HG02571 (cell line): ENCODE measurements at regions not wholly inside any gene's neighbourhood (a gene's known extent, or its start where the extent isn't known, plus 50 kb on each side); places are given as distances from the start of the nearest gene placed in this dataset.

Experiments
- ATAC-seq: cut with Tn5 transposase; IDR thresholded peaks from one replicate; pipeline ENCODE4 v1.9.1; 2021; ENCODE audit warnings: mild to moderate bottlenecking, moderate library complexity; ENCODE audit not compliant: unreplicated experiment

- ATAC-seq = no peak
Measured at GRCh38 chr2:196383799-196384198, 212.4 kb upstream of the STK17B start.

- ATAC-seq = peak; percentile 74
Measured at GRCh38 chr2:196384729-196385128, 213.4 kb upstream of the STK17B start.

DNA sequence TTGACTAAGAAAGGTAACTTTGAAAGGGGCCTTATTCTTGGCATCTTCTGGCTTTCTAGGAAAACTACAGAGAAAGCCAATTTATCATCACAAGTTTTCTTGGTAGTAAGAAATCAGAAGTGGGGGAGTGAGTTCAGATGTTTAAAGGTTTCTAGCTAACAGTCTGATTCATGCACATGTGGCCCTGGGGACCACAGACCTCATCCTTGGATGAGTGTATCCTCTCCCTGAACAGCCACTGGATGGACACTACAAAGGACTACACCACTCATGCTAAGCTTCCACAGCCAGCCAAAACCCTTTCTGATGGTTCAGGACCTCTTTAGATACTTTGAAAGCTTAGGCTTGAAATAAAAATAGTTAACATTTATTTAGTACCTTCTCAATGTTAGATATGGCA lies 218.3 kb upstream of the STK17B start:
- ATAC-seq = no peak

DNA sequence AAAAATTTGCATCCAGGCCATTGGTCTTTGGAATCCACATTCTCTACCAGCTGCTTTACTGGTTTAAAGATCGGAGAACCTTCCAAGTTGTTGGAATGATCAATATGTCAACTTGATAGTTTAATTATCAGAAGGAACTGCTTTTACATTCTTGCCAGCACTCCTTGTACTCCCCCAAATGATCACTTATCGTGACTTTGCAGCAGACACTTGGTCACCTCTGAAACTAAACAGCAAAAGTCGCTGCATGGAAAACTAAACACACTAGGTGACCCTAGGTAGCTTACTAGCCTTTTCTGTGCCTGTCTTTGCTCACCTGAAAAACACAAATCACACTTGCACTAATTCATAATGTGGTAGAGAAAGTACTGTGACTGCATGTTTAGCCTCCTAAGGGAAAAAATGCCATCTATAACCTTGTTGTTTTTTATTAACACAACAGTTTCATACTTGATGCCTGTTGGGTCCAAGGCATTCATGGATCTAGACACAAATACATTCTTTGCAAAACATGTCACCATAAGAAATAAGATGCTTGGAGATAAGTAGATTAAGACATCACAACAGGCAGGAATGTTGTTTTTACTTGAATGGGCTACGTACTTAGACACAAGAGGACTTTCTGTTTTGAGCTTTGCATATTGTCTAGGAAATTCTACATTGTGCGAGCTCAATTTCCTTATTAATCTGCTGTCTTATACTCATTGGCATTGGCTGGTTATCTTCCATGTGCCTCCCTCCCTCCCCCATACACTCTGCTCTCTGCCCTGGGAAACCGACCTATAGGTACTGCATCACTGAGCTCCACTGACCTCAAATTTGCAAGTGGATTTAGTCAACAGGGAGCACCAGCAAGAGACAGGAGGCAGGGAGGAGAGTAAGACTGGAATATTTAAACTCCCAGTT lies 219.1 kb upstream of the STK17B start:
- peak; percentile 68 for ATAC-seq

GRCh38 chr2:196391149-196391479 lies 219.7 kb upstream of the STK17B start:
- peak; percentile 33 for ATAC-seq

- ATAC-seq = no peak
Measured at GRCh38 chr2:196399096-196399495, 227.7 kb upstream of the STK17B start.

- no peak for ATAC-seq
Measured at GRCh38 chr2:196399722-196400691, 228.6 kb upstream of the STK17B start.

GRCh38 chr2:196403471-196403870 lies 232.1 kb upstream of the STK17B start:
- ATAC-seq = no peak

DNA sequence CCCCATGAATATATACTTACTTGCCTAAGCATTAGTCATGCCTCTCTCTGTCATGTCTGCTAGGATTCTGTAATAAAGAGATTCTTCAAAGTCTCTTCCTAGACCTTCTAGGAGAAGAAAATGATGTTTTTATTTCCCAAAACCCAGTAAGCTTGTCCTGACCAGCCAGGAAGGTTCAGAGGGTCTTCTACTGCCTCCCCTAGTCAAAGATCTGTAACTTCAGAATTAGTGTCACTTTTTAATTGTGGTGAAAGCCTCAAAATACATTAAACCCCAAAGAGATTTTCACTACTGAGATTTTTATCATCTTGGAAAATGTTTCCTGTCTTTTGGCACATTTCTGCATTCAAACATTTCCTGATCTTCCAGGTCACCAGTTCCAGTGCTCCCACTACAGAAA lies 232.9 kb upstream of the STK17B start:
- no peak for ATAC-seq

DNA sequence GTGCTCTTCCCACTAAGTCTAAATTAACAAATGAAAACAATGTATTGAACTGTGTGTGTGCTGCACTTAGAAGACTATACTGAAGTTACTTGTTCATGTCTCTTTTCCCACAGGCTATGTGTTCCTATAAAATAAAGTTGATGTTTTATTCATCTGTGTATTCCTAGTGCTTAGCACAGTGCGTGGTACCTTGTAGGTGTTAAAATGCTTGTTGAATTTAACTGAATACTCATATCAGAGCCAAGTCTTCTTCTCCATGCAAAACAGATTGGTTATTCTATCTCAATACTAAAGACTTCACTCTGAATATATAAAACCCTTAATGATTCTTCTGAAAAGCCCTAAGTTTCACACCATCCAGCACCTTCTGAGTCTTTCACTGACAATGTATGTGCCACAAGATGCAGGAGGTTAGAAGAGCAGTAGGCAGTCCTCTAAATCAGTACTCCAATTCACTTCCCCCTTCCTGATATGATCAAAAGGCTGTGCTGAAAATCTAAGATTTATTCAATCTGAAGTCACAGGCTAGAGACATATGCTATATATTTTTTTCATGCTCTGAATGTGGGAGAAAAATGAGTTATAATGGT lies 231.7 kb upstream of the CCDC150 start:
- no peak for ATAC-seq

GRCh38 chr2:196409376-196409775 lies 230.1 kb upstream of the CCDC150 start:
- peak; percentile 31 for ATAC-seq

DNA sequence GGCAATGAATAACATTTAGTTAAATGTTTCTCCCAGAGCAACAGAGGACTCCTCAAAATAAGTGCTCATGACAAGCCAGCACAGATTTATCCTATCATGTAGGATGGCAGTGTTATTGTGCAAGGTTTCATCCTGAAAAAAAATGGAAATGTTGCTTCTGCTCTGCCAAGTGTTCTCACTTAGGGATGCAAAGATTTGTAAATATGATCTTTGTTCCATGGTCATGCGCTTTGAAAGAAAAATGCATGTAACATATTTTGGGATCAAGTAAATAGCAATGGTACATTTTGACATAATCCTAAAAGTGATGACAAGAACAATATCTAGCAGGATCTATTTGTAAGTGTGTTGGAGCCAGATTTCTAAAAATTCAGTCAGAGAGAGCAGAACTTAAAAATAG lies 229.5 kb upstream of the CCDC150 start:
- ATAC-seq = no peak

GRCh38 chr2:196413821-196414274 lies 225.7 kb upstream of the CCDC150 start:
- peak; percentile 83 for ATAC-seq

DNA sequence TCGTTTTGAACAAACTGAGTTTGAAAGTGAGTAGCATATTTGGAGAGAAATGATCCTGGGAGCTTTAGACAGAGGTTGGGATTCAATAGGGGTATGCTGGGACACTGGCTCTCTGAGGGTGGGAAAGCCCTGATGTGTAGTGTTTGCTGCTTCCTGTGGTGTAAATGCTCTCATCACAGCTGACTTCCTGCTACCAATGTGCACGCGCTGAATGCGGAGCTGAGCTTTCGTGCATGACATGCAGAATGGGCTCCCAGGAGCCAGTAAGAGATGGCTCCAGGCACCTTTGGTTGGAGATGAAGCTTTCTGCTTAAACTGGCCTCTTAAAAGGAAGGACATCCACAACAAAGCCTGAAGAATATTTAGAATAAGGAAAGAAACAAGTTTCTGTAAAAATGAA lies 224.1 kb upstream of the CCDC150 start:
- ATAC-seq = peak; percentile 46

GRCh38 chr2:196420143-196420542 lies 219.4 kb upstream of the CCDC150 start:
- ATAC-seq = no peak

DNA sequence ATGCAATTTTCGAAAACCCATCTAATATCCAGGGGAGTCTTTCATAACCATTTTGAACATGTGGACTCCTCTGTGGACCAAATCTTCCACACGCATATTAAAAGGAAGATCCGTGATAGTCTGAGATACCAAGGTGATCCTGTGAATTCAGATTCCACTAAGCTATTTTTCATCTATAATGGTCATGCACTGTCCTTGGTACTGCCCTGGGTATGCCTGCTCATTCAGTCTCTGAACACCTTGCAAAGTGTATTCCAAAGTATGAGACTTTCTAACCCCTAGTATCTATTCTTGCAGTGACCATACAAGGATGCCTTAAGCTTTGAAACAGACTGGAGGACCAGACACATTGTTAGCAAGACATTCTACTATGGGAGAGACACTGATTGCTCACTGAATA lies 217.6 kb upstream of the CCDC150 start:
- ATAC-seq = no peak

DNA sequence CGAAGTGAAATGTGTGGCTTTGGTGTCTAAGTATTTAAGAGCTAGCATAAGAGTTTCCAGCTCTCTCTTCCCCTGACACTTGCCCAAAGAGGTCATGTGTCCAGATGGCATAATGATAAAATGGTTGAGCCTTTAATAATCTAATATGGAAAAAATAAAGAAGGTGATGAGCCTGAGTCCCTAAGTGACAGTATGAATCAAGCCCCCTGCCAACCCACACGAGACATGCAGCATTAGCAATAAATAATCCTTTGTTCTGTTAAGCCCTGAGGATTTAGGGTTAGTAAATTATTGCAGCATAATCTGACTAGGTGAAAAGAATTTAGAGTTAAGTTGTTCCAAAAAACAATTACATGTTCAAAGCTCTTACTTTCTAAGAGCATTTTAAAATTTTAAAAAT lies 217.2 kb upstream of the CCDC150 start:
- no peak for ATAC-seq

DNA sequence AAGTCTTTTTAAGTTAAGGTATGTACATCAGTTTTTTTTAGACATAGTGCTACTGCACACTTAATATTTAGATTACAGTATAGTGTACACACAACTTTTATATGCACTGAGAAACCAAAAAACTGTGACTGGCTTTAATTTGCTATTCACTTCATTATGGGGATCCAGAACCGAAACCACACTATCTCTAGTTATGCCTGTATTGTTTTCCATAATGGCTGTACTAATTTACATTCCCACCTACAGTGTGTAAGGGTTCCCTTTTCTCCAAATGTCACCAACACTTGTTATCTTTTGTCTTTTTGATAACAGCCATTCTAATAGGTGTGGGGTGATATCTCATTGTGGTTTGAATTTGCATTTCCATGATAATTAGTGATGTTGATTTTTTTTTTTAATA lies 213.4 kb upstream of the CCDC150 start:
- ATAC-seq = no peak

DNA sequence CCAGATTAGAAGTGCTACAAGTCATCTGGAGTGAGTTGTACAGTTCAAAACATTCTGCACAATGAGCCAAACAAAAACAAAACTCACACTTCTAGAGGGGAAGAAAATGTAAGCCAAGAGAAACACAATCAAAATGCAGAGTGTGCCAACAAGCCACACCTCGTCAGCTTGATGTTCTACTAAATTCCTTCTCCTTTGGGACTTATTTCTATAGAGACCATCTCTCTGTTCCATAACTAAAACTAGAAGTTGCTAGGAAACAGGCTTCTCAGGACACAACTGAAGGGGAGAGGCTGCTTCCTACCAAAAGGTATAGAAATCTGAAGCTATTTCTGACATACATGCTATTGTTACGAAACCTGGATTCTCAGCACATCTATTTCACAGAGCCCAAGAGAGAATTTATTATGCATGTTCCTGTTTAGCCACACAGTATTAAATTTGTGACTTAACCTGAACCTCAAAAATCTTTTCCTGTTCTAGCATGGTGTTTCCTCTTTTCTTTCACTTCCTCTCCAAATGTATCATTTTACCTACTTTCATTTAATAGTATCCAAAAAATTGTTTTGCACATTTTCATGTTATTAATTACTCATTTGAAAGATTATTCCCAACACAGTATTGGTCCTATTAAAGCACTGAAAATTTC lies 211.4 kb upstream of the CCDC150 start:
- ATAC-seq = no peak

GRCh38 chr2:196431076-196431475 lies 208.4 kb upstream of the CCDC150 start:
- ATAC-seq = no peak

GRCh38 chr2:196431957-196432356 lies 207.6 kb upstream of the CCDC150 start:
- ATAC-seq = no peak
